DOHH2 (cell line): ENCODE measurements at regions not wholly inside any gene's neighbourhood (a gene's known extent, or its start where the extent isn't known, plus 50 kb on each side); places are given as distances from the start of the nearest gene placed in this dataset.
"Not testable (repeated sequence)": the region's sequence is repeated elsewhere in the genome, so short reads cannot be mapped to it uniquely, and the experiment has no call there.

Experiments used
- H3F3A ChIP-seq: fragments of 200-600 bp; sonication (generic), shearing (Covaris generic); 2 replicates; pipeline ENCODE4 v1.6.0; 2016; ENCODE audit warnings: antibody characterized with exemption, mild to moderate bottlenecking; ENCODE audit not compliant: control insufficient read depth, insufficient read depth
- H3K27ac ChIP-seq: fragments of 200-600 bp; sonication (generic); 2 replicates; pipeline ENCODE4 v1.5.1; 2014; ENCODE audit warnings: low read depth, mild to moderate bottlenecking, low read length, moderate library complexity
- H3K27me3 ChIP-seq: fragments of 200-600 bp; sonication (generic); 2 replicates; pipeline ENCODE4 v1.6.1; 2014; ENCODE audit warnings: mild to moderate bottlenecking, low read length, mixed read lengths; ENCODE audit not compliant: control insufficient read depth
- H3K36me3 ChIP-seq: fragments of 200-600 bp; sonication (generic); 2 replicates; pipeline ENCODE4 v1.6.1; 2014; ENCODE audit warnings: mild to moderate bottlenecking, low read length, moderate library complexity, mixed read lengths; ENCODE audit not compliant: control insufficient read depth
- H3K4me1 ChIP-seq: fragments of 200-600 bp; sonication (generic); 2 replicates; pipeline ENCODE4 v1.6.1; 2014; ENCODE audit warnings: mild to moderate bottlenecking, low read length, mixed read lengths; ENCODE audit not compliant: control insufficient read depth
- H3K4me2 ChIP-seq: fragments of 200-600 bp; sonication (generic); 2 replicates; pipeline ENCODE4 v1.6.0; 2014; ENCODE audit warnings: mild to moderate bottlenecking, low read length, moderate library complexity
- H3K4me3 ChIP-seq: fragments of 200-600 bp; sonication (generic); 2 replicates; pipeline ENCODE4 v1.5.1; 2014; ENCODE audit warnings: mild to moderate bottlenecking, low read length, mixed read lengths
- H3K79me2 ChIP-seq: fragments of 200-600 bp; sonication (generic); 2 replicates; pipeline ENCODE4 v1.6.1; 2014; ENCODE audit warnings: mild to moderate bottlenecking, low read length, mixed read lengths; ENCODE audit not compliant: control insufficient read depth
- H3K9me2 ChIP-seq: fragments of 200-600 bp; sonication (generic); replicated peaks from 2 replicates; pipeline ENCODE4 v1.6.1; 2014; ENCODE audit warnings: mild to moderate bottlenecking, low read length, mixed read lengths; ENCODE audit not compliant: control insufficient read depth
- H3K9me3 ChIP-seq: fragments of 200-600 bp; sonication (generic); 2 replicates; pipeline ENCODE4 v1.6.1; 2014; ENCODE audit warnings: antibody characterized with exemption, low read length, mixed read lengths; ENCODE audit not compliant: control insufficient read depth, insufficient read depth
- H4K20me1 ChIP-seq: fragments of 200-600 bp; sonication (generic); 2 replicates; pipeline ENCODE4 v1.6.0; 2014; ENCODE audit warnings: low read depth, mild to moderate bottlenecking, antibody characterized with exemption, low read length, moderate library complexity; ENCODE audit not compliant: control insufficient read depth, insufficient read depth
- EZH2phosphoT487 ChIP-seq: fragments of 200-600 bp; sonication (generic); IDR thresholded peaks from 2 replicates; pipeline ENCODE4 v1.6.1; 2017; ENCODE audit warnings: borderline replicate concordance, mild to moderate bottlenecking, antibody characterized with exemption, low read length, moderate library complexity, mixed read lengths
- TF ChIP-seq, protein P1 (sequence below): fragments of 200-600 bp; sonication (generic); IDR thresholded peaks from one replicate; pipeline ENCODE4 v1.5.1; 2014; ENCODE audit warnings: antibody characterized with exemption, mild to moderate bottlenecking, low read depth, low read length; ENCODE audit not compliant: poor library complexity, severe bottlenecking

DNA sequence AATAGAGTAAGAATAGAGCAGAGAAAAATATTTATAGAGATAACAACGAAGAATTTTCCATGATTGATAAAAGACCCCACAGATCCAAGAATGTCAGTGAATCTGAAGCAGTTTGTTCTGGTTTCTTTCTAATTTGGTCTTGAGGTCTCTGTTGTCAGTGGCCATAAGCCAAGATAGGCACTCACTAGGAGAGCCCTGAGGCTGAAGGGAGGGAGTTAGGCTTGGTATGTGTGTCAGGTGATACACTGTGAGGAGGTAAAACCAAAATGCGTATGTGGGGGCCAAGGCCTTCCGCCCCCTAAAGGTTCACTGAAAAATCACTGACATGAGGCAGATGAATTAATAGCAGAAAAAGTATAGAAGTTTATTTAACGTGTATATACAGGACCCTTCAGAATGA, 382.3 kb upstream of the HTR2C start:
- H3K9me2 ChIP-seq = no peaks in the 10 kb centered on the region
- TF ChIP-seq, protein P1, sequence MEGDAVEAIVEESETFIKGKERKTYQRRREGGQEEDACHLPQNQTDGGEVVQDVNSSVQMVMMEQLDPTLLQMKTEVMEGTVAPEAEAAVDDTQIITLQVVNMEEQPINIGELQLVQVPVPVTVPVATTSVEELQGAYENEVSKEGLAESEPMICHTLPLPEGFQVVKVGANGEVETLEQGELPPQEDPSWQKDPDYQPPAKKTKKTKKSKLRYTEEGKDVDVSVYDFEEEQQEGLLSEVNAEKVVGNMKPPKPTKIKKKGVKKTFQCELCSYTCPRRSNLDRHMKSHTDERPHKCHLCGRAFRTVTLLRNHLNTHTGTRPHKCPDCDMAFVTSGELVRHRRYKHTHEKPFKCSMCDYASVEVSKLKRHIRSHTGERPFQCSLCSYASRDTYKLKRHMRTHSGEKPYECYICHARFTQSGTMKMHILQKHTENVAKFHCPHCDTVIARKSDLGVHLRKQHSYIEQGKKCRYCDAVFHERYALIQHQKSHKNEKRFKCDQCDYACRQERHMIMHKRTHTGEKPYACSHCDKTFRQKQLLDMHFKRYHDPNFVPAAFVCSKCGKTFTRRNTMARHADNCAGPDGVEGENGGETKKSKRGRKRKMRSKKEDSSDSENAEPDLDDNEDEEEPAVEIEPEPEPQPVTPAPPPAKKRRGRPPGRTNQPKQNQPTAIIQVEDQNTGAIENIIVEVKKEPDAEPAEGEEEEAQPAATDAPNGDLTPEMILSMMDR = no peak
- no peak for TF ChIP-seq EZH2phosphoT487
- no peaks in the 10 kb centered on the region for H3K36me3 ChIP-seq
- no peaks in the 10 kb centered on the region for H3K27me3 ChIP-seq
- H3F3A ChIP-seq = no peaks in the 10 kb centered on the region
- H3K79me2 ChIP-seq = no peaks in the 10 kb centered on the region
- H4K20me1 ChIP-seq = no peaks in the 10 kb centered on the region
- no peak overlapping the region for H3K27ac ChIP-seq
- no peak overlapping the region for H3K4me2 ChIP-seq
- H3K9me3 ChIP-seq = no peaks in the 10 kb centered on the region
- no peak overlapping the region for H3K4me3 ChIP-seq
- no peaks in the 10 kb centered on the region for H3K4me1 ChIP-seq

DNA sequence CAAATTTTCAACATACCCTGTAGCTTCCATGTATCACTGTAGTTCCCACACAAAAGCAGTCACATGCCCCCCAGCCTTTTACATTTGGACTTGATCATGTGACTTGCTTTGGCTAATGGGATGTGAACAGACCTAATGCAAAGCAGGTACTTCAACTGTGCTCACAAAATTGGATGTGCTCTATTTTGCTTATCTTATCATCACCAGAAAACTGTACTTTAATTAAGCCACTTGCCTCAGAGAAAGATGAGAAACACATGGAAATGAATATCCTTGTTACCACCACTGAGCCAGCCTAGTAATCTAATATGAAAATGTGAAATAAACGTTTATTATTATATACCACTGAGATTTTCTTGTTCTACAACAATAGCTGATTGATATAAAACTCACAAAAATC, 402.7 kb upstream of the HTR2C start:
- Histone ChIP-seq H3K27me3 (no peaks in the 10 kb centered on the region), H3K79me2 (no peaks in the 10 kb centered on the region), H3F3A (no peaks in the 10 kb centered on the region), H3K4me3 (no peak overlapping the region), H3K36me3 (no peaks in the 10 kb centered on the region), H3K4me1 (no peaks in the 10 kb centered on the region), H3K4me2 (no peak overlapping the region), H3K27ac (no peak overlapping the region), H4K20me1 (no peaks in the 10 kb centered on the region), H3K9me2 (no peaks in the 10 kb centered on the region), H3K9me3 (no peaks in the 10 kb centered on the region)
- no peak for TF ChIP-seq EZH2phosphoT487
- TF ChIP-seq, protein P1 = no peak

DNA sequence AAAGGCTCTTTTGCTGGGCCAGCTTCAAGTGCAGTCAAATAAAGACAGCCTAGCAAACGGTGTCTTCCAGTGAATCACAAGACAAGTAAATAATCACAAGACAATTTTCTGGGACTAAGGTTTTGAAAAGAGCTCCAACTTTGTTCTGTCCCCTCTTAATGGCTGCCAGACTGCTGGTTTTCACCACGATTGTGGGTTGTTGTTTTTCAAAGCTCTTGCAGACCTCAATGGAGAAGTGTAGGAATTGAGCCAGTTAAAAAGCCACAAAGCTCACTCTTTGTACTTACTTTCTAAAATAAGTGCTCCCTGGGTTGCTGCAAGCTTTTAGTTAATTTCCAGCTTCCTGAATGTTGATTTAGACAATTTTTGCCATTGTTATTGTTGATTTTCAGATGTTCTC, 405.8 kb upstream of the HTR2C start:
- no peaks in the 10 kb centered on the region for H3F3A ChIP-seq
- no peaks in the 10 kb centered on the region for H3K4me1 ChIP-seq
- no peak overlapping the region for H3K4me2 ChIP-seq
- no peak overlapping the region for H3K4me3 ChIP-seq
- no peaks in the 10 kb centered on the region for H3K36me3 ChIP-seq
- no peaks in the 10 kb centered on the region for H3K9me3 ChIP-seq
- no peaks in the 10 kb centered on the region for H3K79me2 ChIP-seq
- H3K9me2 ChIP-seq = no peaks in the 10 kb centered on the region
- H3K27me3 ChIP-seq = no peaks in the 10 kb centered on the region
- TF ChIP-seq, protein P1 = no peak
- TF ChIP-seq EZH2phosphoT487 = no peak
- no peak overlapping the region for H3K27ac ChIP-seq
- no peaks in the 10 kb centered on the region for H4K20me1 ChIP-seq

DNA sequence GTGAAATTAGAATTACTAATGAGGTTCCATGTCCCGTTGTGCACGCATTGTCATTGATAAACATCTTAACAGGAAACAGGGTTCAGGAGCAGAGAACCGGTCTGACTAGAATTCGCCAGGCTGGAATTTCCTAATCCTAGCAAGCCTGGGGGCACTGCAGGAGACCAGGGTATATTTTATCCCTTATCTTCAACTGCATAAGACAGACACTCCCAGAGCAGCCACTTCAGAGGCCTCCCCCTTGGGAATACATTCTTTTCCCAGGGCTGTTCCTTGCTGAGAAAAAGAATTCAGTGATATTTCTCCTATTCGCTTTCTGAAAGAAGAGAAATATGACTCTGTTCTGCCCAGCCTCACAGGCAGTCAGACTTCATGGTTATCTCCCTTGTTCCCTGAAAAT, 416.6 kb upstream of the HTR2C start:
- not testable (repeated sequence) for H3K4me2 ChIP-seq, H3K9me3 ChIP-seq, H3F3A ChIP-seq, H3K27me3 ChIP-seq, H3K36me3 ChIP-seq, H3K79me2 ChIP-seq, H3K27ac ChIP-seq, H3K9me2 ChIP-seq, H3K4me3 ChIP-seq, H3K4me1 ChIP-seq, H4K20me1 ChIP-seq
